Smooth muscle cell (in vitro differentiated cells): ENCODE measurements at regions not wholly inside any gene's neighbourhood (a gene's known extent, or its start where the extent isn't known, plus 50 kb on each side); places are given as distances from the start of the nearest gene placed in this dataset.
"Not testable (repeated sequence)": the region's sequence is repeated elsewhere in the genome, so short reads cannot be mapped to it uniquely, and the experiment has no call there.

Experiments used
- DNase-seq: peaks from one replicate; lab custom pipeline; 2025; ENCODE audit not compliant: unreplicated experiment; lab: John Stamatoyannopoulos, UW
- H2AFZ ChIP-seq: fragments of 200-600 bp; sonication (generic); 2 replicates; pipeline ENCODE4 v1.6.0; 2016; ENCODE audit warnings: antibody characterized with exemption, low read depth, mild to moderate bottlenecking
- H3F3A ChIP-seq: fragments of 200-600 bp; sonication (generic); 2 replicates; pipeline ENCODE4 v1.6.0; 2017; ENCODE audit warnings: antibody characterized with exemption, low read depth
- H3K27ac ChIP-seq: fragments of 200-600 bp; sonication (generic); 2 replicates; pipeline ENCODE4 v1.5.1; 2016; ENCODE audit warnings: low read depth, mild to moderate bottlenecking
- H3K27me3 ChIP-seq: fragments of 200-600 bp; sonication (generic); 2 replicates; pipeline ENCODE4 v1.6.1; 2016; ENCODE audit warnings: low read depth, mild to moderate bottlenecking
- H3K36me3 ChIP-seq: fragments of 200-600 bp; sonication (generic); 2 replicates; pipeline ENCODE4 v1.5.1; 2016; ENCODE audit warnings: low read depth
- H3K4me1 ChIP-seq: fragments of 200-600 bp; sonication (generic); 2 replicates; pipeline ENCODE4 v1.5.1; 2016; ENCODE audit warnings: low read depth
- H3K4me2 ChIP-seq: fragments of 200-600 bp; sonication (generic); 2 replicates; pipeline ENCODE4 v1.6.0; 2016; ENCODE audit warnings: mild to moderate bottlenecking
- H3K4me3 ChIP-seq: fragments of 200-600 bp; sonication (generic); 2 replicates; pipeline ENCODE4 v1.5.1; 2016; ENCODE audit warnings: mild to moderate bottlenecking
- H3K79me2 ChIP-seq: fragments of 200-600 bp; sonication (generic); 2 replicates; pipeline ENCODE4 v1.6.0; 2016; ENCODE audit warnings: low read depth, mild to moderate bottlenecking
- H3K9ac ChIP-seq: fragments of 200-600 bp; sonication (generic); 2 replicates; pipeline ENCODE4 v1.6.0; 2016; ENCODE audit warnings: low read depth
- H3K9me3 ChIP-seq: fragments of 200-600 bp; sonication (generic); replicated peaks from 2 replicates; pipeline ENCODE4 v1.5.1; 2016; ENCODE audit warnings: low read depth
- H4K20me1 ChIP-seq: fragments of 200-600 bp; sonication (generic); 2 replicates; pipeline ENCODE4 v1.6.0; 2016; ENCODE audit warnings: low read depth
- WGBS: methylation state at CpG from one replicate; pipeline ENCODE4 v1.1.7; 2016; ENCODE audit warnings: low lambda C conversion rate; 5-methylcytosine and 5-hydroxymethylcytosine counted together
- TF ChIP-seq, protein P1 (sequence below): fragments of 200-600 bp; sonication (generic); IDR thresholded peaks from 2 replicates; pipeline ENCODE4 v1.5.1; 2017; ENCODE audit warnings: borderline replicate concordance, mild to moderate bottlenecking, antibody characterized with exemption; ENCODE audit not compliant: insufficient read depth, poor library complexity, severe bottlenecking

DNA sequence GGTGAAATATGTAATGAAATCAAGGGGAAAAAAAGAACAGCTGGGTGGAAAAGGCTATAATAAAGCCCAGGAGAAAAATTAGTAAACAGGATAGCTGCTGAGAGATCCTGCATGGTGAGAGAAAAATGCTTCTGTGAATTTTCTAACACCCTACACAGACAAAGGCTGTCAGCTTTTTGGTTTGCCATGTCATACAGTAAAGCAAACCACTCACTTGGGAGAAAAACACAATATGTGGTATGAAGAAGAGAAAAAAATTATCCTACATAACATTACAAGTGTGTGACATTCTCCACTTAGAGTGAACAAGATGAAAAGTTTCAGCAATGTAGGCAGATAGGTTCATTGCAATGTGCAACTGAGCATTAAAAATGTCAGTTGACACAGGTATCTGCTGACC is 133.6 kb downstream of the PLPPR4 start:
- Histone ChIP-seq H3K4me3 (no peak overlapping the region), H3F3A (no peaks in the 10 kb centered on the region), H3K36me3 (no peaks in the 10 kb centered on the region), H3K4me2 (no peak overlapping the region), H3K27ac (no peak overlapping the region), H3K27me3 (no peaks in the 10 kb centered on the region), H3K79me2 (no peaks in the 10 kb centered on the region), H4K20me1 (no peaks in the 10 kb centered on the region), H3K4me1 (no peaks in the 10 kb centered on the region), H3K9ac (no peak overlapping the region), H3K9me3 (no peaks in the 10 kb centered on the region), H2AFZ (peak overlapping the region; percentile 37)
- TF ChIP-seq, protein P1, sequence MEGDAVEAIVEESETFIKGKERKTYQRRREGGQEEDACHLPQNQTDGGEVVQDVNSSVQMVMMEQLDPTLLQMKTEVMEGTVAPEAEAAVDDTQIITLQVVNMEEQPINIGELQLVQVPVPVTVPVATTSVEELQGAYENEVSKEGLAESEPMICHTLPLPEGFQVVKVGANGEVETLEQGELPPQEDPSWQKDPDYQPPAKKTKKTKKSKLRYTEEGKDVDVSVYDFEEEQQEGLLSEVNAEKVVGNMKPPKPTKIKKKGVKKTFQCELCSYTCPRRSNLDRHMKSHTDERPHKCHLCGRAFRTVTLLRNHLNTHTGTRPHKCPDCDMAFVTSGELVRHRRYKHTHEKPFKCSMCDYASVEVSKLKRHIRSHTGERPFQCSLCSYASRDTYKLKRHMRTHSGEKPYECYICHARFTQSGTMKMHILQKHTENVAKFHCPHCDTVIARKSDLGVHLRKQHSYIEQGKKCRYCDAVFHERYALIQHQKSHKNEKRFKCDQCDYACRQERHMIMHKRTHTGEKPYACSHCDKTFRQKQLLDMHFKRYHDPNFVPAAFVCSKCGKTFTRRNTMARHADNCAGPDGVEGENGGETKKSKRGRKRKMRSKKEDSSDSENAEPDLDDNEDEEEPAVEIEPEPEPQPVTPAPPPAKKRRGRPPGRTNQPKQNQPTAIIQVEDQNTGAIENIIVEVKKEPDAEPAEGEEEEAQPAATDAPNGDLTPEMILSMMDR: no peak
- DNase-seq: no peak

DNA sequence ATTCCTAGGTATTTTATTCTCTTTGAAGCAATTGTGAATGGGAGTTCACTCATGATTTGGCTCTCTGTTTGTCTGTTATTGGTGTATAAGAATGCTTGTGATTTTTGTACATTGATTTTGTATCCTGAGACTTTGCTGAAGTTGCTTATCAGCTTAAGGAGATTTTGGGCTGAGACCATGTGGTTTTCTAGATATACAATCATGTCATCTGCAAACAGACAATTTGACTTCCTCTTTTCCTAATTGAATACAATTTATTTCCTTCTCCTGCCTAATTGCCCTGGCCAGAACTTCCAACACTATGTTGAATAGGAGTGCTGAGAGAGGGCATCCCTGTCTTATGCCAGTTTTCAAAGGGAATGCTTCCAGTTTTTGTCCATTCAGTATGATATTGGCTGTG is 137.3 kb downstream of the PLPPR4 start:
- H4K20me1 ChIP-seq, DNase-seq, H3K4me2 ChIP-seq, H2AFZ ChIP-seq, H3F3A ChIP-seq, H3K79me2 ChIP-seq, H3K27ac ChIP-seq, H3K4me3 ChIP-seq, H3K36me3 ChIP-seq, H3K27me3 ChIP-seq, H3K9me3 ChIP-seq, H3K9ac ChIP-seq, H3K4me1 ChIP-seq: not testable (repeated sequence)

DNA sequence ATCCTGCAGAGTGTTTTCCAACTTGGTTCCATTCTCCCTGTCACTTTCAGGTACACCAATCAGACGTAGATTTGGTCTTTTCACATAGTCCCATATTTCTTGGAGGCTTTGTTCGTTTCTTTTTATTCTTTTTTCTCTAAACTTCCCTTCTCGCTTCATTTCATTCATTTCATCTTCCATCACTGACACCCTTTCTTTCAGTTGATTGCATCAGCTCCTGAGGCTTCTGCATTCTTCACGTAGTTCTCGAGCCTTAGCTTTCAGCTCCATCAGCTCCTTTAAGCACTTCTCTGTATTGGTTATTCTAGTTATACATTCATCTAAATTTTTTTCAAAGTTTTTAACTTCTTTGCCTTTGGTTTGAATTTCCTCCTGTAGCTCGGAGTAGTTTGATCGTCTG is 140.1 kb downstream of the PLPPR4 start:
- 95% methylated on average over 5 of the region's 7 CpGs for WGBS
- not testable (repeated sequence) for H2AFZ ChIP-seq, H3K36me3 ChIP-seq, H3K27ac ChIP-seq, DNase-seq, H3K9me3 ChIP-seq, H3K27me3 ChIP-seq, H3K79me2 ChIP-seq, H3F3A ChIP-seq, H3K4me2 ChIP-seq, H3K4me1 ChIP-seq, H4K20me1 ChIP-seq, H3K9ac ChIP-seq, H3K4me3 ChIP-seq

DNA sequence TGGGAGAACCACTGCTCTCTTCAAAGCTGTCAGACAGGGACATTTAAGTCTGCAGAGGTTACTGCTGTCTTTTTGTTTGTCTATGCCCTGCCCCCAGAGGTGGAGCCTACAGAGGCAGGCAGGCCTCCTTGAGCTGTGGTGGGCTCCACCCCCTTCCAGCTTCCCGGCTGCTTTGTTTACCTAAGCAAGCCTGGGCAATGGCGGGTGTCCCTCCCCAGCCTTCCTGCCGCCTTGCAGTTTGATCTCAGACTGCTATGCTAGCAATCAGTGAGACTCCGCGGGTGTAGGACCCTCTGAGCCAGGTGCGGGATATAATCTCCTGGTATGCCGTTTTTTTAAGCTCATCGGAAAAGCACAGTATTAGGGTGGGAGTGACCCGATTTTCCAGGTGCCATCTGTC is 141.0 kb downstream of the PLPPR4 start:
- H2AFZ ChIP-seq, H3K4me1 ChIP-seq, H3K4me3 ChIP-seq, H3K27me3 ChIP-seq, H3K4me2 ChIP-seq, H3K9ac ChIP-seq, H3K27ac ChIP-seq, H3F3A ChIP-seq, H3K79me2 ChIP-seq, H3K9me3 ChIP-seq, H3K36me3 ChIP-seq, H4K20me1 ChIP-seq, DNase-seq: not testable (repeated sequence)
- WGBS: 95% methylated on average over 9 of the region's 9 CpGs

DNA sequence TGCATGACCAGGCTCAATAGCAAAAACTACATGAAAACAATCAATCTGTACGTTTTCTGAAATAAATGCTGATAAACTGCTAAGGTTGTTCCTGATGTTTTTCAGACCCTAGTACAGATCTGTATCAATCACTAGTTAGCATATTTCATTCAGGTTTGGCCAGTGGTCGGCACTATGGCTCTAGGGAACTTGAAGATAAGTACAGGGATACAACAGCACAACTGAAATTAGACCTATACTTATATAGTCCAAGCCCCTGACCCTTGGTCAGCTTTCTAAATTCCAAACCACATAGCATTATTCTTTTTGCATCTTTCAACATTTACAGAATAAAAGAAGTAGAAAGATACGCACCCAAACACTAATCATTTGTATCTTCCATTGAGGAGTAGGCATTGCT is 142.7 kb downstream of the PLPPR4 start:
- 84% methylated on average over 3 of the region's 3 CpGs for WGBS

More for the DNA sequence above, 142.7 kb downstream of the PLPPR4 start:
- no peak for DNase-seq
- Histone ChIP-seq H3K4me1 (no peaks in the 10 kb centered on the region), H3F3A (no peaks in the 10 kb centered on the region), H3K4me2 (no peak overlapping the region), H3K27me3 (no peaks in the 10 kb centered on the region), H3K4me3 (no peak overlapping the region), H3K9ac (no peak overlapping the region), H2AFZ (no peak overlapping the region), H4K20me1 (no peaks in the 10 kb centered on the region), H3K36me3 (no peaks in the 10 kb centered on the region), H3K79me2 (no peaks in the 10 kb centered on the region), H3K9me3 (no peaks in the 10 kb centered on the region), H3K27ac (no peak overlapping the region)
- TF ChIP-seq, protein P1: no peak
